ENCODE measurements at regions not wholly inside any gene's neighbourhood (a gene's known extent, or its start where the extent isn't known, plus 50 kb on each side); places are given as distances from the start of the nearest gene placed in this dataset.

DNA sequence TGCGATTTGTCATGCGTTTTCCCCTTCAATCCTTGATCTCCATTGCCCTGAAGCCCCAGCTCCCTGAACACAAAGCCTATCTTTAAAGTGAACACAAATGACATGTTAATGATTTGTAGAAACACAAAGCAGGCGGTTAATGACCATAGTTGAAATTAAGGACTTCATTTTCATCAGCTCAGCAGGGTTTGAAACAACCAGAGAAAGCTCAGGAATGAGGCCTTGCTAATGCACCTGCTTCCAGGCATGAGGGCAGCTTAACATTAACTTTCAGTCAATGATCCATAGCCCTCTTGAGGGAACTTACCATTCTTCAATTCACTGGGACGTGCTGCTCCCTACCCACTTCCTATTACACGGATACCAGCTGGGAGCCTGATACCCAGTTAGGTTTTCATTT is 427.2 kb upstream of the CBLB start:
- TF ChIP-seq, protein P1, sequence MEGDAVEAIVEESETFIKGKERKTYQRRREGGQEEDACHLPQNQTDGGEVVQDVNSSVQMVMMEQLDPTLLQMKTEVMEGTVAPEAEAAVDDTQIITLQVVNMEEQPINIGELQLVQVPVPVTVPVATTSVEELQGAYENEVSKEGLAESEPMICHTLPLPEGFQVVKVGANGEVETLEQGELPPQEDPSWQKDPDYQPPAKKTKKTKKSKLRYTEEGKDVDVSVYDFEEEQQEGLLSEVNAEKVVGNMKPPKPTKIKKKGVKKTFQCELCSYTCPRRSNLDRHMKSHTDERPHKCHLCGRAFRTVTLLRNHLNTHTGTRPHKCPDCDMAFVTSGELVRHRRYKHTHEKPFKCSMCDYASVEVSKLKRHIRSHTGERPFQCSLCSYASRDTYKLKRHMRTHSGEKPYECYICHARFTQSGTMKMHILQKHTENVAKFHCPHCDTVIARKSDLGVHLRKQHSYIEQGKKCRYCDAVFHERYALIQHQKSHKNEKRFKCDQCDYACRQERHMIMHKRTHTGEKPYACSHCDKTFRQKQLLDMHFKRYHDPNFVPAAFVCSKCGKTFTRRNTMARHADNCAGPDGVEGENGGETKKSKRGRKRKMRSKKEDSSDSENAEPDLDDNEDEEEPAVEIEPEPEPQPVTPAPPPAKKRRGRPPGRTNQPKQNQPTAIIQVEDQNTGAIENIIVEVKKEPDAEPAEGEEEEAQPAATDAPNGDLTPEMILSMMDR (IDR thresholded peaks at IDR 0.05), result no peak
- Histone ChIP-seq H3K27me3 (no peaks in the 10 kb centered on the region), H3K9me3 (no peaks in the 10 kb centered on the region), H3K4me1 (peaks cover 0 to 8% (median 0%) of the 10 kb centered on the region in 4 donors), H3K27ac (no peak overlapping the region), H3K36me3 (no peaks in the 10 kb centered on the region), H3K4me3 (no peak overlapping the region)
- intact Hi-C loops (cut with DNase I; ENCODE audit: low total_unique reads), result no loop called here
- DNase-seq, result no peak

DNA sequence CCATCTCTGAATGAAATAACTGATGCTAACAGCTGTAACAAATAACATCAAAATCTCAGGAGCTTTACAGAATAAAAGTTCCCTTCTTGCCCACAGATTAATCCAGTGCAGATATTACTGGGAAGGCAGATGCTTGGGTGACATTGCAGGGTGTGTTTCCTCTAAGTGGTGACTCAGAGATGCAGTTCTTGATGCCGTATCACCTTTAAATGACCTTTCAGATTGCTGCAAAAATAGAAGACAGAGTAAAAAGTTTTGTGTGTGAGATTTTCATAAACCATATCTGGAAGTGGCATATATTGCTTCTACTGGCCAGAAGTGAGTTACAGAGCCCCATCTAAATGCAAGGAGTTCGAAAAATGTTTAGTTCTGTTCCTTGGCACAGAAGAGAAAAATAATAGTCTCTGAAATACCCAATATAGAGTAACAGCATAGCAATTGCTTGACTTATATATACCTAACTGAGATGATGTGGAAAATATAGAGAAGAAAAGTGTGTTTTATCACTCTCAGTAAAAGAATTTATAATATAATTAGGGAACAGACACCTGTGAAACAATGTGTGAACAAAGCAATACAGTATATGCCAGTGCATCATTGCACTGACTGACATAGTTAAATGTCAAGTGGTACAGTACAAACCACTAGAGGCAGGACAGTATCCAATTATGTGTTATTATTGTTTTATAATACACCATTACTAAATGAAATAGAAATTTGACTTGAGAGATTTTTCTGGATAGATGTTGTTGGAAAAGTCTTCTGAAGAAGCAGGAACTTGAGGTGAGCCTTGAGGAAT is 430.7 kb upstream of the CBLB start:
- no peaks in the 10 kb centered on the region for H3K36me3 ChIP-seq
- no peak for DNase-seq
- TF ChIP-seq, protein P1 (IDR thresholded peaks at IDR 0.05), result no peak
- H3K27ac ChIP-seq, result no peak overlapping the region
- H3K9me3 ChIP-seq, result no peaks in the 10 kb centered on the region
- no peak overlapping the region for H3K4me3 ChIP-seq
- peaks cover 0 to 8% (median 0%) of the 10 kb centered on the region in 4 donors for H3K4me1 ChIP-seq
- intact Hi-C loops (cut with DNase I; ENCODE audit: low total_unique reads), result no loop called here
- H3K27me3 ChIP-seq, result no peaks in the 10 kb centered on the region

DNA sequence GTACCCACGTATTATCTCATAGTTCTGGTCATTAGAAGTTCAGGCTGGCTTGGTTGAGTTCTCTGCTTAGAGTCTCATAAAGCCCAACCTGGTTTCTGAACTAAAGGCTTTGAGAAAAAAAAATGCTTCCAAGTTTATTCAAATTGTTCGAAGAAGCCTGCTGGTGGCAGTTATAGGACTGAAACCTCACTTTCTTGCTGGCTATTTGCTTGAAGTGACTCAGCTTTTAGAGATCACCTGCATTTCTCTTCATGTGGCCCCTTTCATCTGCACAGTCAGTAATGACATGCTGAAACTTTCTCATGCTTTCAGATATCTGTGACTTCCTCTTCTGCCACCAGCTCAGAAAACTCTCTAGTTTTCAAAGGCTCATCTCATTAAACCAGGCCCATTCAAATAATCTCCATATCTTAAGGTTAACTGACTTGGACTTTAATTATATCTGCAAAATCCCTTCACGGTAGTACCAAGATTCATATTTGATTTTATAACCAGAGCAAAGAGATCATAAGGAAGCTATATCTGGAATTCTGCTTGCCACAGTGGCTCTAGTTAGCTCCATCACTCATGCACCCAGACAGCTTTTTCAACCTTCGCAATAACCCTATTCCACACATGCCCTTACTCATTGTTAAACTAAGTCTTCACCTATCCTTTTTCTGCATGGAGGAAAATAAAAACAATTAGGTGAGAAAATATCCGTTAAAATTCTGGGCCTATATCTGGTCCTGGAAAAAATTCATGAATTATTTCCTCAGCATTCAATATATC is 433.8 kb upstream of the CBLB start:
- intact Hi-C loops (cut with DNase I; ENCODE audit: low total_unique reads), result no loop called here
- DNase-seq, result no peak

DNA sequence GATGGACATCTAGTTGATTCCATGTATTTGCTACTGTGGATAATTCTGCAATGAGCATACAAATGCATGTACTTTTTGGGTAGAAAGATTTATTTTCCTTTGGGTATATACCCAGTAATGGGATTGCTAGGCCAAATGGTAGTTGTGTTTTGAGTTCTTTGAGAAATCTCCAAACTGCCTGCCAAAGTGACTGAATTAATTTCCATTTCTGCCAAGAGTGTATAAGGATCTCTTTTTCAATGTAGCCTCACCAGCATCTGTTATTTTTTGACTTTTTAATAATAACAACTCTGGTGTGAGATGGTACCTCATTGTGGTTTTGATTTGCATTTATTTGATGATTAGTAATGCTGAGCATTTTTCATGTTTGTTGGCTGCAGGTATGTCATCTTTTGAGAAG is 435.0 kb upstream of the CBLB start:
- no peak overlapping the region for H3K27ac ChIP-seq
- TF ChIP-seq, protein P1 (IDR thresholded peaks at IDR 0.05), result no peak
- intact Hi-C loops (cut with DNase I; ENCODE audit: low total_unique reads), result no loop called here
- no peaks in the 10 kb centered on the region for H3K36me3 ChIP-seq
- no peak for DNase-seq
- H3K9me3 ChIP-seq, result no peaks in the 10 kb centered on the region
- H3K27me3 ChIP-seq, result no peaks in the 10 kb centered on the region
- peaks cover 0 to 12% (median 0%) of the 10 kb centered on the region in 4 donors for H3K4me1 ChIP-seq
- no peak overlapping the region for H3K4me3 ChIP-seq

More for the DNA sequence above, 433.8 kb upstream of the CBLB start:
- no peak overlapping the region for H3K27ac ChIP-seq
- TF ChIP-seq, protein P1 (IDR thresholded peaks at IDR 0.05), result no peak
- H3K9me3 ChIP-seq, result no peaks in the 10 kb centered on the region
- H3K4me3 ChIP-seq, result no peak overlapping the region
- no peaks in the 10 kb centered on the region for H3K36me3 ChIP-seq
- H3K4me1 ChIP-seq, result peaks cover 0 to 12% (median 0%) of the 10 kb centered on the region in 4 donors
- no peaks in the 10 kb centered on the region for H3K27me3 ChIP-seq

DNA sequence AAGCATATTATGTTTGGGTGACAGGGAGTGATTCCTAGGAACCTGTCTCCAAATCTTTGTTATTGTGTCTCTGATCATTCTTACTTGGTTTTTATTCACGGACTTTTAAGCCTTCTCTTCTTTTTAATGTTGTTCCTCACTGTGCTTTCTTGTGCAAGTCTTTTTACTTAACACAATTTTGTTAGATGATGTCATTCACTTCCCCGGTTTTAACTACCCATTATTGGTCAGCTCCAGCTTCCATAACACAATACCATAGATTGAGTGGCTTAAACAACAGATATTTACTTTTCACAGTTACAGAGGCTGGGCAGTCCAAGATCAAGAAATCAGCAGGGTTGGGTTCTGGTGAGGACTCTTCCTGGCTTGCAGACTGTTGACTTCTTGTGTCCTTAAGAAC is 436.3 kb upstream of the CBLB start:
- Histone ChIP-seq H3K36me3 (no peaks in the 10 kb centered on the region), H3K9me3 (no peaks in the 10 kb centered on the region), H3K27ac (no peak overlapping the region), H3K4me3 (no peak overlapping the region), H3K4me1 (peaks cover 0 to 4% (median 0%) of the 10 kb centered on the region in 4 donors), H3K27me3 (no peaks in the 10 kb centered on the region)
- DNase-seq, result no peak
- intact Hi-C loops (cut with DNase I; ENCODE audit: low total_unique reads), result no loop called here
- TF ChIP-seq, protein P1 (IDR thresholded peaks at IDR 0.05), result no peak

Data from tibial artery (tissue), 4 donors.